ENCODE measurements at regions not wholly inside any gene's neighbourhood (a gene's known extent, or its start where the extent isn't known, plus 50 kb on each side); places are given as distances from the start of the nearest gene placed in this dataset.

GRCh38 chr3:153463895-153464294 is 301.9 kb downstream of the RAP2B start:
- DNase-seq (ENCODE audit: low read depth, low spot score) (no peak), ATAC-seq (no peak)
- Histone ChIP-seq H3K4me1 (ENCODE audit: control insufficient read depth, insufficient read depth, low read length) (no peaks in the 10 kb centered on the region), H3K36me3 (ENCODE audit: control insufficient read depth, insufficient read depth, low read length) (no peaks in the 10 kb centered on the region), H3K9me3 (ENCODE audit: control insufficient read depth, insufficient read depth, low read depth, low read length) (no peaks in the 10 kb centered on the region), H3K4me3 (ENCODE audit: low read depth in 2 of 2, low read length in 2 of 2) (no peak overlapping the region), H3K27me3 (ENCODE audit: control insufficient read depth, insufficient read depth, low read length) (no peaks in the 10 kb centered on the region), H3K27ac (ENCODE audit: low read length) (no peak overlapping the region)
- ChIA-PET POLR2A (no interaction called here), CTCF (no interaction called here)
- intact Hi-C loops (cut with micrococcal nuclease; ENCODE audit: unreplicated experiment), result no loop called here
- BruUV-seq (replicated peaks), result no TSS peak
- in situ Hi-C loops (cut with HindIII; ENCODE audit: low pct_unique_long_range_greater_than_20kb, low sequenced_read_pairs), result no loop called here
- no peak for TF ChIP-seq TCF7L2 (IDR thresholded peaks at IDR 0.05; ENCODE audit: low read depth, low read length)
- TF ChIP-seq CTCF (IDR thresholded peaks at IDR 0.05), result no peak
- TF ChIP-seq POLR2AphosphoS5 (IDR thresholded peaks at IDR 0.05; ENCODE audit: low read depth, low read length), result no peak
- TF ChIP-seq SIN3A (IDR thresholded peaks at IDR 0.05; ENCODE audit: borderline replicate concordance, insufficient read depth, low read depth, low read length), result no peak
- TF ChIP-seq, protein P1, sequence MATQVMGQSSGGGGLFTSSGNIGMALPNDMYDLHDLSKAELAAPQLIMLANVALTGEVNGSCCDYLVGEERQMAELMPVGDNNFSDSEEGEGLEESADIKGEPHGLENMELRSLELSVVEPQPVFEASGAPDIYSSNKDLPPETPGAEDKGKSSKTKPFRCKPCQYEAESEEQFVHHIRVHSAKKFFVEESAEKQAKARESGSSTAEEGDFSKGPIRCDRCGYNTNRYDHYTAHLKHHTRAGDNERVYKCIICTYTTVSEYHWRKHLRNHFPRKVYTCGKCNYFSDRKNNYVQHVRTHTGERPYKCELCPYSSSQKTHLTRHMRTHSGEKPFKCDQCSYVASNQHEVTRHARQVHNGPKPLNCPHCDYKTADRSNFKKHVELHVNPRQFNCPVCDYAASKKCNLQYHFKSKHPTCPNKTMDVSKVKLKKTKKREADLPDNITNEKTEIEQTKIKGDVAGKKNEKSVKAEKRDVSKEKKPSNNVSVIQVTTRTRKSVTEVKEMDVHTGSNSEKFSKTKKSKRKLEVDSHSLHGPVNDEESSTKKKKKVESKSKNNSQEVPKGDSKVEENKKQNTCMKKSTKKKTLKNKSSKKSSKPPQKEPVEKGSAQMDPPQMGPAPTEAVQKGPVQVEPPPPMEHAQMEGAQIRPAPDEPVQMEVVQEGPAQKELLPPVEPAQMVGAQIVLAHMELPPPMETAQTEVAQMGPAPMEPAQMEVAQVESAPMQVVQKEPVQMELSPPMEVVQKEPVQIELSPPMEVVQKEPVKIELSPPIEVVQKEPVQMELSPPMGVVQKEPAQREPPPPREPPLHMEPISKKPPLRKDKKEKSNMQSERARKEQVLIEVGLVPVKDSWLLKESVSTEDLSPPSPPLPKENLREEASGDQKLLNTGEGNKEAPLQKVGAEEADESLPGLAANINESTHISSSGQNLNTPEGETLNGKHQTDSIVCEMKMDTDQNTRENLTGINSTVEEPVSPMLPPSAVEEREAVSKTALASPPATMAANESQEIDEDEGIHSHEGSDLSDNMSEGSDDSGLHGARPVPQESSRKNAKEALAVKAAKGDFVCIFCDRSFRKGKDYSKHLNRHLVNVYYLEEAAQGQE (IDR thresholded peaks at IDR 0.05; ENCODE audit: insufficient read depth in 1 of 2, low read depth in 2 of 2, low read length in 1 of 2), result no peak

GRCh38 chr3:153469162-153469561 is 307.1 kb downstream of the RAP2B start:
- CTCF ChIA-PET, result no interaction called here

More at GRCh38 chr3:153469162-153469561, 307.1 kb downstream of the RAP2B start:
- DNase-seq (ENCODE audit: low read depth, low spot score) (no peak), ATAC-seq (no peak)
- TF ChIP-seq SIN3A (IDR thresholded peaks at IDR 0.05; ENCODE audit: borderline replicate concordance, insufficient read depth, low read depth, low read length) (no peak), CTCF (IDR thresholded peaks at IDR 0.05) (no peak), POLR2AphosphoS5 (IDR thresholded peaks at IDR 0.05; ENCODE audit: low read depth, low read length) (no peak), TCF7L2 (IDR thresholded peaks at IDR 0.05; ENCODE audit: low read depth, low read length) (no peak)
- TF ChIP-seq, protein P1 (IDR thresholded peaks at IDR 0.05; ENCODE audit: insufficient read depth in 1 of 2, low read depth in 2 of 2, low read length in 1 of 2), result no peak
- H3K4me3 ChIP-seq (ENCODE audit: low read depth in 2 of 2, low read length in 2 of 2), result no peak overlapping the region
- no peaks in the 10 kb centered on the region for H3K36me3 ChIP-seq (ENCODE audit: control insufficient read depth, insufficient read depth, low read length)
- in situ Hi-C loops (cut with HindIII; ENCODE audit: low pct_unique_long_range_greater_than_20kb, low sequenced_read_pairs) (no loop called here), intact Hi-C loops (cut with micrococcal nuclease; ENCODE audit: unreplicated experiment) (no loop called here)
- no peaks in the 10 kb centered on the region for H3K4me1 ChIP-seq (ENCODE audit: control insufficient read depth, insufficient read depth, low read length)
- H3K27me3 ChIP-seq (ENCODE audit: control insufficient read depth, insufficient read depth, low read length), result no peaks in the 10 kb centered on the region
- H3K27ac ChIP-seq (ENCODE audit: low read length), result no peak overlapping the region
- BruUV-seq (replicated peaks), result no TSS peak
- no peaks in the 10 kb centered on the region for H3K9me3 ChIP-seq (ENCODE audit: control insufficient read depth, insufficient read depth, low read depth, low read length)
- POLR2A ChIA-PET, result no interaction called here

Measured in Panc1 (cell line).